Kidney glomerular epithelial cell (primary cell): ENCODE measurements at regions not wholly inside any gene's neighbourhood (a gene's known extent, or its start where the extent isn't known, plus 50 kb on each side); places are given as distances from the start of the nearest gene placed in this dataset.
A peak's percentile ranks its signal among the peaks of the same experiment; 100 is the strongest.
"Not testable (repeated sequence)": the region's sequence is repeated elsewhere in the genome, so short reads cannot be mapped to it uniquely, and the experiment has no call there.

Experiments
- DNase-seq: peaks from one replicate; lab custom pipeline; 2025; lab: John Stamatoyannopoulos, UW

- no peak for DNase-seq
Observed at GRCh38 chr11:29249713-29250112, 767.1 kb downstream of the KCNA4 start.

- DNase-seq = no peak
Observed at GRCh38 chr11:29244355-29244754, 772.5 kb downstream of the KCNA4 start.

DNA sequence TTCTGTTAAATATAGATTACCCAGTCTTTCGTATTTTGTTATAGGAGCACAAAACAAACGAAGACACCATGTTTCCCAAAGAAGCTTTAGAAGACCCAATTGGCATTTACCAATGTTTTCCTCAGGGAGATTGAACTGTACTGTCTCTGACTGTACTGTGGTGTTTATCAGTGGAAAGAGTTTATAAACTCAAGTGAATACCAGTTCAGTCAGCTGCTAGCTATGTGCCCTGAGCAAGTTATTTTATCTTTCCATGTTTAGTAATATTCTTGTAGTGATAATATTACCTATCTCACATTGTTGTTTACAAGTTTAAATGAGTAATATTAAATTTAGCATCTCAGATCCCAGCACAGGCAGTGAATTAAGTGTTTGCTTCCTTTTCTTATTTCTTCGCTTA lies 773.2 kb downstream of the KCNA4 start:
- DNase-seq = no peak

GRCh38 chr11:29231991-29232390 lies 784.8 kb downstream of the KCNA4 start:
- DNase-seq = no peak

GRCh38 chr11:29231586-29231985 lies 785.2 kb downstream of the KCNA4 start:
- DNase-seq = no peak

DNA sequence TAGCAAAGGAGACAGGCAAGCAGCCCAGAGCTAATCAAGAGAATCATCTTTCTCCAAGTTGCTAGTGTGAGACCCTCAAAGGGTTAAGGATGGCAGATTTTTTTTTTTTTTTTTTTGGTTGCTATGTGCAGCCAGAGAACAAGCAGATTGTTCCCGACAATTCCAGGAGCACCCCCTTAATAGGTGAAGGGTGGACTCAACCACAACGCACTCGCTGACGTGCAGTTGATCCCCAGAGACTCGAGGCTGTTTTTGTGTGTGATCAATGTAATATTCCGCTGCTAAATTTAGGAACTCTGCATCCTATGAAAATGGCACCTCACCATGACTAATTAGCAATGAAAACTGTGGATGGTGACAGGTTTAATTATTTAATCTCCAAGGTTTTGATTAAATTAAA lies 789.0 kb downstream of the KCNA4 start:
- DNase-seq = no peak

GRCh38 chr11:29224739-29225384 lies 792.0 kb downstream of the KCNA4 start:
- no peak for DNase-seq

GRCh38 chr11:29219531-29219930 lies 797.3 kb downstream of the KCNA4 start:
- not testable (repeated sequence) for DNase-seq

GRCh38 chr11:29217901-29218300 lies 798.9 kb downstream of the KCNA4 start:
- no peak for DNase-seq

GRCh38 chr11:29214833-29215232 lies 802.0 kb downstream of the KCNA4 start:
- no peak for DNase-seq

DNA sequence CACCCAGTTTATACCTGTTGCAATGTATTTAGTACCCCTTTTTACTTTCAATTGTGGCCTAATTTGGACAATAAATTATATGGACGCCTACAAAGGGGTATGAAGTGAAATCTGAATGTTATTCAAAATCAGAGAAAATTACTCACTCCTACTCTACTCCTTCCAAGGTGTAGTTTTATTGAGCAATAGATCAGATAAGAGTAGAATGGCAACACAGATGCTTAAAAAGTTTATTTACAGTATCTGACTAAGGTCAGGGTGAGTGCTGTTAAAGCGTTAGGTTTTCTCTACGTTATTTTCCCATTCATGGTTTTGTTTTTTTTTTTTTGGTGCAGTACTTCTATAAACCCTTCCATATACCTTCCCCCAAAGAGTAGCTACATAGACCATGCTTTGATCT lies 805.6 kb downstream of the KCNA4 start:
- DNase-seq = no peak

GRCh38 chr11:29210426-29210825 lies 806.4 kb downstream of the KCNA4 start:
- DNase-seq = no peak

GRCh38 chr11:29208117-29208516 lies 808.7 kb downstream of the KCNA4 start:
- DNase-seq = no peak

- no peak for DNase-seq
Observed at GRCh38 chr11:29200791-29201562, 815.9 kb downstream of the KCNA4 start.

- DNase-seq = no peak
Observed at GRCh38 chr11:29190313-29190712, 826.5 kb downstream of the KCNA4 start.

DNA sequence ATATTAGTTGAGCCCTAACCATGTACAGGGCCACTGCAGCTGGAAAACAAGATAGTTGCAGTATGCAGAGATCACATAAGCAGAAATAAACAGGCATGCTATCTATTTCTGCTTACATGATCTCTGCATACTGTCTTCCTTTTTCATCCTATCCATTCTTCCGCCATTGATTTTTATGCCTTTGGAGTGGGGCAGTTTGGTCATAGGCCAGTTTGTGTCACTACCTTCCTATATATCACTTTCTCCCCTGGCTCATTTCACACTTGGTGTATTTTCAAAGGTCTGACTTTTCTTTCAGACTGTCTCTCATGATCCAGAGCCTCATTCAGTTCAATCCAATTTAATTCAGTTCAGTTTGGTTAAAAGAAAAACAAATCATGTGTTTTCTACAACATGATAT lies 829.6 kb downstream of the KCNA4 start:
- no peak for DNase-seq

- peak; percentile 69 for DNase-seq
Observed at GRCh38 chr11:29184939-29185890, 831.6 kb downstream of the KCNA4 start.

DNA sequence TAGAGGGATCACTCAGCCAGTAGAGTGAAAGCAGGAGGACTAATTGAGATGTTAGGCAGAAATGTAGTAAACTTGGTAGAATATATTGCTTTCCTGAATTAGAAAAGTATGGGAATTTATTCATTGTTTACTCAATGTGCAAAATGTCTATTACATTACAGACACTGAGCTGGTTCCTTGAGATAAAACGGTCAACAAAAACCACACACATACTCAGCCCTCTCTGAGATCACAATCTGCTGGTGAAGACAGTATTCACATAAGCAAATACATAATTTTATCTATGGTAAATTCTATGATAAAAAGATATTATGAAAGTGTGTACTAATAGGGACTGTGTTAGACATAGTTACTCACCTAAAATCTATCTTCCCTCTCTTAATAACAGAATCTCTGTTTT lies 833.5 kb downstream of the KCNA4 start:
- no peak for DNase-seq

GRCh38 chr11:29173660-29174062 lies 843.2 kb downstream of the KCNA4 start:
- peak; percentile 73 for DNase-seq

DNA sequence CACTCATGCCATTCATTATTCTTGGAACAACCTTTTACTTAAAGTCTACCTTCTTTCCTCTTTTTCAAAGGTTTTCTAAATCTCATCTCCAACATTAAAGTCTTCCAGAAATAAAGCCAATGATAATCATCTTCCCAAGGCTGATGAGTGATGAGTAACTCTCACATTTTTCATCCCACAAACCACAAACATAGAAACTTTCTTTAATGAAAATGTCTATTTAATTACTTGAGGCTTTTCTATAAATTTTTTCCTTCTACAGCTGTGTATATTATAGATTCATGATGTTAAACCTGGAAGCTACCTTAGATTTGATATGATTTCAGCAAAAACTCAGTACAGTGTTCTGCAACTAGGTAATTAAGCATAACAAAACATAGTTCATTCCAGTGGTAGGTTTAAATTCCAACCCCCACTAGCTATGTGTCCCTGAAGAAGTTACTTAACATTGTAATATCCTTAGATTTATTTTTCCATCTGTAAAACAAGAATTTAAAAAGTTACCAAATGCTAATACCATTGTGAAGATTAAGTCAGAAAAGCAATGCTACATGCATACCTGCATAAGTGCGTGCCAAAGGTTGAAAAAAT lies 845.4 kb downstream of the KCNA4 start:
- no peak for DNase-seq

DNA sequence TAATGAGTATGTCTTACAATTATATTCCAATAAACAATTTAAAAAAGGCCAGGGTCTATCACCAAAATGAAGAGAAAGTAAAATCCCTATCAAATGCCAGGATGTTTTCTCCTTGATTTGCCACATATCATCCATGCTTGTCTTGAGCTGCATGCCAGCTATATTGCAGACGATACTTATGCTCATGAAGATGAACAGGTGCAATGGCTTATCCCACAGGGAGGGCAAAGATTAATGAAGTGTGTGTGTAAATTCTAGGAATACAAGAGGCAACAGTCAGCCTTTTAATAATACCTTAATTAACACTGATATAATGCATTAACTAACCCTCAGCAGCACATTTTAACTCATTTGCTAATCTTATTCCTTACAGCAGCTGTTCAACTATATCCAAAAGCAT lies 850.5 kb downstream of the KCNA4 start:
- no peak for DNase-seq

DNA sequence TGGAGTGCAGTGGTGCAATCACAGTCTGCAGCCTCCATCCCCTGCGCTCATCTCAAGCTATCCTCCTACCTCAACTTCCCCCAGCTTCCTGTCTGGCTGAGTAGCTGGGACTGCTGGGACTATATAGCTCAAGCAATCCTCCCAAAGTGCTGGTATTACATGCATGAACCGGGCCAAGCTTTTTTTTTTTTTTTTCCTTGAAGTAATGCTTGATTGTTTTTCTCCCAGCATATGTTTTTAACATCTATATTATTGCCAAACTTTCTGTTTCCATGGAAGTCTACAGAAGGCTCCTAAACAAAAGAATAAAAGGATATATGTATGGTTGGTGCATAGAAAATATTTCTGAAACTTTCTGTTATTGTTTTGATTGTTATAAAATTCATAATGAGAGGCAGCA lies 853.6 kb downstream of the KCNA4 start:
- no peak for DNase-seq
